ENCODE measurements at regions not wholly inside any gene's neighbourhood (a gene's known extent, or its start where the extent isn't known, plus 50 kb on each side); places are given as distances from the start of the nearest gene placed in this dataset.

- no peaks in the 10 kb centered on the region for H3K4me1 Mint-ChIP-seq
- DNase-seq, result no peak
- ChIA-PET POLR2A (ENCODE audit: partially characterized antibody) (no interaction called here), CTCF (ENCODE audit: partially characterized antibody) (no interaction called here)
- Histone ChIP-seq H3K4me1 (ENCODE audit: insufficient read depth, low read length) (no peaks in the 10 kb centered on the region), H3K9me3 (ENCODE audit: control insufficient read depth in 1 of 2, low read length in 2 of 2) (no peaks in the 10 kb centered on the region), H3K4me3 (ENCODE audit: low read length in 2 of 2) (no peak overlapping the region), H3K27ac (ENCODE audit: low read depth, low read length) (no peak overlapping the region), H3K36me3 (ENCODE audit: insufficient read depth, low read length) (no peaks in the 10 kb centered on the region), H3K27me3 (ENCODE audit: insufficient read depth, low read length) (no peaks in the 10 kb centered on the region)
- peaks cover 3 to 4% of the 10 kb centered on the region in 2 donors for H3K27me3 Mint-ChIP-seq
- no peaks in the 10 kb centered on the region for H3K36me3 Mint-ChIP-seq
- no peak overlapping the region for H3K4me3 Mint-ChIP-seq
- no peak overlapping the region for H3K27ac Mint-ChIP-seq
- H3K9me3 Mint-ChIP-seq, result peaks cover 0 to 2% (median 0%) of the 10 kb centered on the region in 8 donors
- intact Hi-C loops (cut with micrococcal nuclease), result no loop called here
These were observed 64.4 kb downstream of the XCL1 start for GRCh38 chr1:168640836-168641235.

GRCh38 chr1:168643152-168643551 is 66.7 kb downstream of the XCL1 start:
- no peaks in the 10 kb centered on the region for H3K4me1 ChIP-seq (ENCODE audit: insufficient read depth, low read length)
- Mint-ChIP-seq H3K4me3 (no peak overlapping the region), H3K27me3 (peaks cover 0 to 3% of the 10 kb centered on the region in 2 donors), H3K27ac (no peak overlapping the region), H3K9me3 (peaks cover 0 to 2% (median 0%) of the 10 kb centered on the region in 8 donors), H3K36me3 (no peaks in the 10 kb centered on the region), H3K4me1 (no peaks in the 10 kb centered on the region)
- H3K27ac ChIP-seq (ENCODE audit: low read depth, low read length), result no peak overlapping the region
- H3K4me3 ChIP-seq (ENCODE audit: low read length in 2 of 2), result no peak overlapping the region
- ChIA-PET CTCF (ENCODE audit: partially characterized antibody) (no interaction called here), POLR2A (ENCODE audit: partially characterized antibody) (no interaction called here)
- intact Hi-C loops (cut with micrococcal nuclease), result no loop called here
- no peak for DNase-seq
- H3K27me3 ChIP-seq (ENCODE audit: insufficient read depth, low read length), result no peaks in the 10 kb centered on the region
- no peaks in the 10 kb centered on the region for H3K9me3 ChIP-seq (ENCODE audit: control insufficient read depth in 1 of 2, low read length in 2 of 2)
- H3K36me3 ChIP-seq (ENCODE audit: insufficient read depth, low read length), result no peaks in the 10 kb centered on the region

Measured in CD4-positive, alpha-beta memory T cell (primary cell).